HG02884 (cell line): ENCODE measurements at regions not wholly inside any gene's neighbourhood (a gene's known extent, or its start where the extent isn't known, plus 50 kb on each side); places are given as distances from the start of the nearest gene placed in this dataset.

Source experiments
- ATAC-seq: cut with Tn5 transposase; IDR thresholded peaks from one replicate; pipeline ENCODE4 v1.9.1; 2021; ENCODE audit warnings: mild to moderate bottlenecking, moderate library complexity; ENCODE audit not compliant: unreplicated experiment

DNA sequence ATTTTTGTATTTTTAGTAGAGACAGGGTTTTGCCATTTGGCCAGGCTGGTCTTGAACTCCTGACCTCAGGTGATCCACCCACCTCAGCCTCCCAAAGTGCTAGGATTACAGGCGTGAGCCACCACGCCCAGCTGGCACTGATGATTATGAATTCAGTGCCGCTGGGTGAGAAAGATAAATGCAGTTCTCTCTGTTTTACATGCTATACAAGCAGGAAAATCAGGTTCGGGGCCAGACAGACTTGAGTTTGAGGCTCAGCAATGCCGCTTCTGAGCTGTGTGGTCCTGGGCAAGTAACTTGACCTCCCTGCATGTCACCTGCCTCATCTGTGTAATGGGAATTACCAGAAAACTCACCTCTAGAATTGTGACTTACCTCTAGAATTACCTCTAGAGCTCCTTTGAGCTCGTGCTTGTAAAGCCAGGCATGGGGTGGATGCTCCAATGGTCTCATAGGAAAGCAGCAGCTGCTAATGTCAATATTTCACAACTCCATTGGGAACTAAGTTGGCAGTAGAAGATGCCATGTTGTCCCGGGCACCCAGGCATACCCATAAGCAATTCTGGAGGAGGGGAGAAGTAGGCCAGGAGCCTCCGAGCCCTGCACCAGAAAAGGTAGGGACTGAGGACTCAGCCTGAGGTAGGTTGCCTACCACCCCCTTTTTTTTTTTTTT, 119.8 kb upstream of the SLC25A33 start:
- no peak for ATAC-seq

DNA sequence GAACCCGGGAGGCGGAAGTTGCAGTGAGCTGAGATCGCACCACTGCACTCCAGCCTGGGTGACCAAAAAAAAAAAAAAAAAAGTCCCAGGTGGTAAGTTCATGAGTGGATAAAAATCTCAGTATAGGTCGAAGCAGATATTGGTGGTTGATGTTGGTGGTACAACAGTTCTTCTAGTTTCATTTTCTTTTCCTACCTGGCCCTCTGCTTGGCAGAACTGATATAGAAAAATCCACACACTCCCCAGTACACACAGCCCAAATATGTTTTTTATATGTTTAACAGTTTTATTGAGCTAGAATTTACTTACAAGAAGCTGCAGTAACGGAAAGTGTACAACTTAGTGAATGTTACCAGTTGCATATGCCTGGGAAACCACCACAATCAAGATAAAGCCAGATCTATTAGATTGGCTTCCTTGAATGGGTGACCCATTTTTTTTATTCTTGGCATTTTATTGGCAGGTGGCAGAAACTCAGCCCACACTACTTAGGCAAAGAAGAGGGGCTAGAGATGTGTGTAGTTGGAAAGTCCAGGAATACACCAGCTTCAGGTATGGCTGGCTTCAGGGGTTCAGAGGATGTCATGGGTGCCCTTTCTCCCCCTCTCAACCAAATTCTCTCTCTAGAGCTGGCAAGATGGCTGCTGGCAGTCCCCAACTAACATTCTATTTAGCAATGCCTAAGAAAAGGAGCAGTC, 118.3 kb upstream of the SLC25A33 start:
- ATAC-seq, result no peak

DNA sequence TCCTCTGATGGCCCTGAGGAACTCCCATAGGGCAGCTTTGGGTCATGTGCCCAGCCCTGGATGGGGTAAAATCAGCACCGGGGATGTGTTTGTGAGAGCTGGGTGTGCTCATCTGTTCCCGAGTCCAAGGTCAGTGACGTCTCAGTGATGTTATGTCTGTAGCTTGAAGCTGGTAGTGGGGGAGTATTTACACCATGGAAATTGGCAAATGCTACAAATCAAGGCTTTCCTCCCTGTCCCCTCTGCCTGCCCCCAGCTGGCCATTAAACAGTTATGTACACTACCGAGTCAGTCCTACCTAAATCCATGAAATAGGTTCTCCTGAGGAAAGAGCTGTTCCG, 117.8 kb upstream of the SLC25A33 start:
- no peak for ATAC-seq

DNA sequence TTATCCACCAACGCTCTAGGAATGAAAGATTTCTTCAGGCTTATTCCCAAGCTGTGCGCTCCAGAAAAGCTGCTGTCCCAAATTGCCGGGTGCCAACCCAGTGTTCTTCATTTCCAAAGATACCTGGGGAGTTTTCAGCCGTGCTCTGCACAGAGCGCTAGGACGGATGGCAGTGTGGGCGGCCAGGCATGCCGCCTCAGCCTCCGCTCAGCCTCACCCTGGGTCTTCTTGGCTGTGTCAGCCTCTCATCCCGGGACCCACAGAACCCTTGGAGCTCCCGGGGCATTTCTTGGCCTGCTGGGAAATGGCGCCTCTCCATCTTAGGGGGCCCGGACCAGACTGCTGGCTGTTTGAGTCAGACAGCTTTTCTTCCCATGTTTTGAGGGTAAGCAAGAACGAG, 116.9 kb upstream of the SLC25A33 start:
- no peak for ATAC-seq

DNA sequence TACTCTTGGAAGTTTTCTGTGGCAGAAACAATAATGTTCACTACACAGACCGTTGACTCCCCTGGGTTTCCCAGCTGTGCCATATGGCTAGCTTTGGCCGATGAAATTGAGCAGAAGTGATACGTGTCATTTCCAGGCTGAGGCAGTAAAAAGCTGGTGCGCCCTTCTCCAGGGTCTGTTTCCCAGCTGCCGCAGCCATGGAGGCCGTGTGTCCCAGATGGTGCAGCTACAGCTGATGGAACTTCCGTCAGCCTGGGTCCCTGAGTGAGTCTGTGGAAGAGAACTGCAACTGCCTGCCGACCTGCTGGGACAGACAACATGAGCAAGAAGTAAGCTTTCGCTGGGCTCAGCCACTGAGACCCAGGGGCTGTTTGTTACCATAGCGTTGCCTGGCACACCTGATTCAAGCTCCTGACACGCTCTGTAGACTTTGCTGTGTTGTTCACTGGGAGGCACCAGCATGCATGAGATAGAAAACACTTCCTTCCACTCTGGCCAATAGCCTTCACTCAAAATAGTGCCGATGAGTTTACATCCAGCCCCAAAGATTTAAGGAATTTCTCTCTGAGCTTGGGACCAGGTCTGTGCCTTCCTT, 116.3 kb upstream of the SLC25A33 start:
- no peak for ATAC-seq

DNA sequence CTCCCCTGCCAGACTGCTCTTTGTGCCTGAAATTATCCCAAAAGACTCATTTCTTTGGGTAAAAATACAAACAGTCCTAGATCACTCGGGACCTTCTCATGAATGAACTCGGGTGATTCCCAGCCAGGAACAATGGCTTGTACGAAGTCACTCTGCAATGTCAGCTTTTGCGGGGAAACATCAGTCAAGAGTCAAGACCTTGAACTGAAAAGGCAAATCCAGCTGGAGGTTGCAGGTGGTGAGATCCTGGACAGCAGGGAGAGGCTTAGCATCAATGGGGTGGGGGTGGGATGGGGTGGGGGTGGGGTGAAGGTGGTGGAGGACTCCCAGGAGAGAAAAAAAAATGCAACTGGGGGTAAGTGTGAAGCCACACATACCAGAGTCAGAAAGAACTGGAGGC, 115.0 kb upstream of the SLC25A33 start:
- no peak for ATAC-seq

DNA sequence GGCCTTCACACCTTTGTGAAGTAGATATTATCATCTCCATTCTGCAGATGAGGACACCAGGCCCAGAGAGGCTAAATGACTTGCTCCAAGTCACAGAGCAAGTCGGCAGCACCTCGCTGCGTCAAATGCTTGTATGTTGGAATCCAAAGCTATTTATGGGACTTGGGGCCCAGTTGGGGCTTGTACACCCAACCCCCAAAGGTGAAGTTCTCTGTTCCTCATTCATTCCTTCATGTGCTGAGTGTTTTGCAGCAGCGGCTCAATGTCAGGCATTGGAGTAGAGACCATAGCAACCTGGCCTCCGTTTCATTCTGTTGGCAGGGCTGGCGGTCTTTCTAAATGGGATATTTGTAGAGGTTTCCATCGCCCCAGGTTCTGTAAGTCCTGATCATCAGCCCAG, 113.4 kb upstream of the SLC25A33 start:
- ATAC-seq, result peak; percentile 7

DNA sequence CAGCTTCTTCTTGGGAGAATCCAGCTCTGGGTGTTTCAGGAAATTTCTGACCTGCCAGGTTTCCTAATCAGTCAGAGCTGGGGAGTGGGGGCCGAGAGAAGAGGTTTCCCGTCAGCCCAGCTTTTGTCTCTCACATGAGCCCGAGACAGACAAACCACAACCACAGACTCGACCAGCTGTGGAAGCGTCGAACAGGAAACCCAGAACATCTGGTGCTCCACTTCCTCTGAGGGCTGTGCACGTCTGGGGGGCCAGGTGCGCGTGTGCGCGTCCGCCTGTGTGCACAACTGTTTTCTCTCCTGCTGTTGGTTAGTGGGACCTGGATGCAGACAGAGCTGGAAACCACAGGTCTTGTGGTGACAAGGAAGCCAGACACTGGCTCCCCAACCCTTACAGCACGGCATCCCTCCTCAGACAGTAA, 113.0 kb upstream of the SLC25A33 start:
- ATAC-seq, result peak; percentile 46

DNA sequence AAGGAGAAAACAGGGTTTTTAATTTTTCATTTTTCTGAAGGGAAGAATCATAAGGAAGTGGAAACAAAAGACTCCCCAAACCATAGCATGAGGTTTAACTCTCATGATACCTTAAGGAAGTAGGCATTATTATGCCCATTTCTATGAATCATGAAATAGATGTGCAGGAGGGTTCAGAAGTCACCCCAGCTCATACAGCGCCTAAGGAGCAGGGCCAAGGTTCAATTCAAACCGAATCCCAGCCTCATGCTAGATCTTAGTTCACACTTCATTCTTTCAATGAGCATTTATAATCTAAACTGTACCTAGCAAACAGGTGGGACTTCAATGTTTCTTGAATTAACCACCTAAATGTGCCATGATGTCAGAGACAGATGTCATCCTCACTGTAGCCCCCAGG, 111.9 kb upstream of the SLC25A33 start:
- ATAC-seq, result no peak

DNA sequence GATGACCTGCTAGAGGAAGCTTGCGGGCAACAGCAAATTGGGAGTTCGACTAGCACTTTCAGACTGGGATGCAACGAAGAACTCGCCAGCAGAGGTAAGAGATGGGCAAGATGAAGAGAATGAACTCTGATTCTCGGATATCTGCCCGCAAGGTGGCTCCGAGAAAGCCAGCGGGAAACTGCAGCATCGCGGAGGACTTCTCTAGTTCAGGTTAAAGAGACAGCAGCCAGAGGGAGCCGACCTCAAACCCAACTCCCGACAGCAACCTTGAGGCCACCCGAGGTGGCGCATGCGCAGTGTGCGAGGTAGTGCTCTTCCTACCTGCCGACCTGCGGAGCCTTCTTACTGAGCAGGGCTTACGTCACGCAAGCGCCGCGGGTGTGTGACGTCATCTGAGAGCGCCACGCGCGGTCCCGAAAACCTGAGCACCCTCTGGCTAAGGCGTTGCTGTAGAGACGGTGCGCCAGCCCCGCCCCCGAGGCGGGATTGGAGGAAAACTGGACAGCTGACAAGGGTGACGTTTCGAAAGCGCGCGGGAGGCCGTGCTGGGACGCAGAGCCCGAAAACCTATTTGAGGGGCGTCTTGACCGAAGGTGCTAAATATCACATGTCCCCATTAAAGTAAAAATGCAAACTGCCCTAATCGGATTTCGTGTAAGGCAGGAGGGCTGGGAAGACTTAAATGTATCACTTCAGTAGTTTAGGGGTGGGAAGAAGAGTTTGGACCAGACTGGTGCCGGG, 110.5 kb upstream of the SLC25A33 start:
- ATAC-seq, result peak; percentile 74

DNA sequence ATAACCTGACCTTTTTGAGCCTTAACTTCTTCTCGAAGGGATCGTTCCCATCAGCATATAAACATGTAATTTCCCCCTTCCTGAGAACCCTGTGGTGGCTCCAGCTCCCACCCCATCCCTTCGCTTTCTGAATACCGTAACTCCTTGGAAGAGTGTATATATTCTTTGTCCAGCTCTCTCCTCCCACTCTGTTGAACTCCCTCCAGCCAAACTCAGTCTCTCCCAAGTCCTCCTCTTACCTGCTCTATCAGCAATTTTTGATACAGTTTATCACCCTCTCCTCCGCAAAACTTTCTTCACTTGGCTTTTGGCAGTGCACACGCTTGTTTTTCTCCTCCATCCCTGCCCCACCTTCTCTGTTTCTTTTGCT, 109.9 kb upstream of the SLC25A33 start:
- no peak for ATAC-seq

DNA sequence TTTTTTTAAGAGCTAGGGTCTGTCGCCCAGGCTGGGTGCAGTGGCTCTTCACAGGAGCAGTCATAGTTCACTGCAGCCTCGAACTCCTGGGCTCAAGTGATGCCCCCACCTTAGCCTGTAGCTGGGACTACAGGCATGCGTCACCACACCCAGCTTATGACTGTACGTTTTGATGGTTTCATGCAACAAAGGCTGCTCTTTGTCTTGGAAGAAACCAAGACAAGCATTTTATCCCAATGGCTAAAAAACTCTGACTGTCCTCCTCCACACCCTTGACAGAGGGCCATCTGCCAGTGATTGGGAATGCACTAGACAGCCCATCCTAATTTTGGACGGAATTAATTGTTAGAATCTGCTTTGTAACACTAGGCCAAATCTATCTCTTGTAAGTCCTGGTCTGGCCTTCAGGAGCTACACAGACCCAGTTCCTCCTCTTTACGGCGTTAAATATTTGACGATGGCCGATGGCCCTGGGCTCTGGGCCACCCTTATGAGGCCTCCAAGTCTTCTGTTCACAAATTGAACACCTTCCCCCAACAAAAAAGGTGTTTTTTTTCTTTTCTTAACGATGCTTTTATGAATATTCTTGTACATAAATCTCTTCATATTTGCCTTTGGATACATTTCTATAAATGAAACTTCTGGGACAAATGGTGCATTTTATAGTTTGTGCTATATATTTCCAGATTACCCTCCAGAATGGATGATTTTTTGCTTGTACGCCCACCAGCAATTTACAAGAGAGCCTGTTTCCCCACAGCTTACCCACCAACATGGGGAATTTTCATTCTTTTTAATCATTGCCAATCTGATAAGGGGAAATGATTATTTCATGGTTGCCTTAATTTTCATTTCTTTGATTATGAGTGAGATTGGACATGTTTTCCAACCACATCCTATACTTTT, 104.8 kb upstream of the SLC25A33 start:
- ATAC-seq, result no peak

DNA sequence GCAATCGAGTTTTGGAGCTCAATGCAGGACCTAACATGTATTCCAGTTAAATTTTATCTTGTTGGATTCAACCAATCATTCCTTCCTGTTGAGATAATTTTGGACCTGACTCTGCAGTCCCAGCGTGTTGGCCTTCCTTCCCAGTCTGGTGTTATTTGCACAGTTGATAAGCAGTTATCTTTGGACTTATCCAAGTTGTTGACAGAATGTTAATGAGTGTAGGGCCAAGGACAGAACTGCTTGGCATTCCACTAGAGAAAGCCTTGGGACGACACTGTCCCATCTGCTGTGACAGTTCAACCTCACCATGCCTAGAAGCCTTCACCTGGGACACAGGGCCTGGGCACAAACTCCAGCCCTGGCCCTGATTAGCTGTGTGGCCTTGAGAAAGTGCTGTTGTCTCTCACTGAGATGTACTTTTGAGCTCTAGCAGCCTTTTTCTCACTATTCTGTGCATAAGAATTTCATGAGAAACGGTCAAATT, 104.1 kb upstream of the SLC25A33 start:
- ATAC-seq, result no peak

DNA sequence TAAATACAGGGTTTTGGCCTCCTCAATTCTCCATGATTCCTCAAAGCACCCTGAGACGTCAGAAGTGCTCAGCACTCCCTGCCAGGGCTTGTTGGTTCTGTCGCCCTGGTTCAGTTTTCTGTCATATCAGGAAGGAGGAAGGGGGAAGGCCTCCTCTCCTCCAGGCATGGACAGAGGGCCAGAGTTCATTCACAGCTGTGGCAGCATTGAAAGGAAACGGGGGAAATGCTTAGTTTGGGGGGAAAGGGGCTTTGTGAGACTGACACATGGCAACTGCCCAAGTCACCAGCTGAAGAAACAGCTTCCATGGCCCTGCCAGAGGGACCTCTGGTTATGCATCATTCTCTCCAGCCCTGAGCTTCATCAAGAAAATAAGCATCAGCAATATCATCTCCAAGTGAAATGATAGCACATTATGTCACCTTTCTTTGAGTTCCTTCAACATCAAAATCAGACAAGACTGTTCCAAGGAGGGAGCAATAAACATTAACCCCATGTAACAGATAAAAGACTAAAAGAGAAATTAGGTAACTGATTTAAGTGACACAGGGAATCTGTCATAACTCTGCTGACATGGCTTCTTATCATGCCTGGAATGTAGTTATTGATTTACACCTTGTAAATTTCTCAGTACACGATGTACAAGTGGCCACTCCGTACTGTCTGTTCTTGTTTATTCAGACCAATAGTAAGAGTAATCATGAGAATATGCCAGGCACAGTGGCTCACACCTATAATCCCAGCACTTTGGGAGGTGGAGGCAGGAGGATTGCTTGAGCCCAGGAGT, 103.2 kb upstream of the SLC25A33 start:
- no peak for ATAC-seq

DNA sequence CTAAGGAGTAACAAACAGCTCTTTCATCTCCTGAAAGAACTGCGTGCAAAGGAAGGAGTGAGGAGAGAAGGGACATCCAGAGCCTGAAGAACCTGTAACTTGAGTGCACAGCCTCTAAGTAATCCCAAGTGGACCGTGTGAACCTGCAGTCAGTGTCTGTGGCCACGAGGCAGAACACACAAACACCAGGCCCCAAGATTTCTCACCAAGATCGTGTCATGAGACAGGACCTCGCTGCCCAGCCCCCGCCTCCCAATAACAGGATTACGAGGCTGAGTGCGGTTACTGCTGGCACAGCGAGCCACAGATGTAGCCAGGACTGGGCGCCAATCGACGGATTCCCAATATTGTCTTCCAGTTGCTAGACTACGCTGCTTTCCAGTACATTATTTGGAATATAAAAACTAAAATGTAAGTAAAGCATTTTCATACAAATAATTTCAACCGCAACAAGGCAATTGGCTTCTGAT, 101.3 kb upstream of the SLC25A33 start:
- no peak for ATAC-seq

DNA sequence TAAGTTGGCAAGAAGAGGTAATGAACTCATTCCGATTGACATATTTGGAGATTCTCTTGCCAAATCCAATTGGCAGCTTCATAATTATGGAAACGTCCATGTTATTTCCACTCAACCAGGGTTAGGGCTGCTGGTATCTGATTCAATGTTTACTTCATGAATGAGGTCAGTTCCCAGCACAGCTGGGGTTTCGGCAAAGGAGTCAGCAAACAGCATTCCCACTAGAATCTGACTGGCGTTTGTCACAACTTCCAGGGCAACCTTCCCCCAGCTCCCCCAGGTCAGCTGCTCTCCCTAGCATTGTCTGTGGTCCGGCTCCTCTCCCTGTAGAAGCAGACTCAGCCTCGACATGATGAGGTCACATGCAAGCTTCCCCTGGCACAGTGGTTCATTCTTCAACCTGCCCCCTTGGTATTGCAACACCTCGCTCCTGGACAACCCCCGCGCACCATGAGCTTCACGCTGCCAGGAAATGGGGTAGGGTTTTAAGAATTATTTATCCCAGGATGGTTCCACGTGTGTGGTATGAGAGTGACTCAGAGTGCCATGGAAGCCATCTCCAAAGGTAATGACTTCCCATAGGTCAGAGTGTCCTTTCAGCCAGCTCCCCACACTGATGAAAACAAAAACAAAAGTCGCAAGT, 100.7 kb upstream of the SLC25A33 start:
- ATAC-seq, result no peak

DNA sequence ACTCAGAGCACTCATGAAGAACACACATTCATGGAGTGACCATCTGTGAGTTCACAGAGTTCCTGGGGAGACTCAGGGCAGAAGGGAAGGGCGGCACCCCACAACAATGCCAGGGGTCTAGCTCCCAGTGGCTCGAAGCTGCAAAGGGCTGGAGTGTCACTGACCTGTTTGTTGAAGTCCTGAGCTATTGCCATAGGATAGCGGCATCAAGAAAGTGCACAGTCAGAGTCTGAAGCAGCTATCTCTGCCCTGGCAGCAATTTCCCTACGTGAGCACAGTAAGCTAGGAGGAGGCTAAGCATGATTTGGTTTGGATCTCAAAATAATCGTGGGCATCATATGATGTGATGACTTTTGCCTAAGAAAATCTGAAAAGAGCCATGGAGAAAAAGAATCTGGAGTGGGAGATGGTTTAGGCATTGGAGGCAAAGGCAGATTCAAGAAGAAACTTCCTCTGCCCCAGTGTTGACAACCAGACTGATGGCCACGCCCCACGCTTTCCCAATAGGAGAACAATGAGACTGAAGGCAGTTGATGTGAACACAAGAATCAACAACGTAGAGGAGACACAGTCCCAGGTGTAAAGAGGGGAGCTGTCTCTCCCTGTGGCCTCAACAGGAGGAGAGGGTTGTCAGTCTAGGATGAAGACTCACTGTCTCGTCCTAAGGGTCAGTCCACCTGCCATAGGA, 100.0 kb upstream of the SLC25A33 start:
- no peak for ATAC-seq

DNA sequence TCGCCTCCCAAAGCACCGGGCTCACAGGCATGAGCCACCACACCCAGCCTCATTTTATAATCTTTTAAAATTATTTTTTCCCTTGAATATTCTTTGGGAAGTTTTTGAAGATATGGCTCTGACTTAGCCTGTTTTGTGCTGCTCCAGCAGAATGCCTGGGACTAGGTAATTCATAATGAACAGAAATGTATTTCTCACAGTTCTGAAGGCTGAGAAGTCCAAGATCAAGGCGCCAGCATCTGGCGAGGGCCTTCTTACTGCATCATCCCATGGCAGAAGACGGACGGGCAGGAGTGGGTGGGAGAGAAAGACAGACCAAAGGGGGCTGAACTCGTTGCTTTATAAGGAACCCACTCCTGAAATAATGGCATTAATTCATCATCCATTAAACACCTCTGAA, 99.0 kb upstream of the SLC25A33 start:
- no peak for ATAC-seq

DNA sequence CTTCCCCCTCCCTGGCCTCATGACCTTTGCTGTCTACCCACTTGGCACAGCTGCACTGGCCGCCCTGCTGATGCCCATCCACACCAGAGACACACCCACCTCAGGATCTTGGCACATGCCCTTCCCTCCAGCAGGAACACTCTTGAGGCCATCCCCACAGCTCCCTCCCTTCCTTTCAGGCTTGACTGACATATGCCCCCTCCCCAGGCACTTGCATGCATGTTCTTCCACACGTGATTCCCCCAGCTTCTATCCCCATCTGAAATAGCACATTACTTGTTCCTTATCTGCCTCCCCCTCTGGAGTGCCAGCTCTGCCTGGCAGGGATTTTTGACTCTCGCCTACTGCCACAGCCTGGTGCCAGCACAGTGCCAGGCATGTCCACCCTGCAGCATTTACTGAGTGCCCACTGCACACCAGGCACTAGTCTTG, 98.5 kb upstream of the SLC25A33 start:
- no peak for ATAC-seq
